GM13976 (cell line): ENCODE measurements at regions not wholly inside any gene's neighbourhood (a gene's known extent, or its start where the extent isn't known, plus 50 kb on each side); places are given as distances from the start of the nearest gene placed in this dataset.

Experiments
- DNase-seq: peaks from one replicate; pipeline ENCODE4 v3.0.0; 2012; ENCODE audit warnings: low spot score
- CTCF ChIP-seq: IDR thresholded peaks from 2 replicates; pipeline ENCODE4 v1.5.1; 2012; ENCODE audit warnings: borderline replicate concordance, mild to moderate bottlenecking; ENCODE audit not compliant: insufficient read depth; ENCODE audit errors: extremely low read depth, missing control alignments, control extremely low read depth
- in situ Hi-C: fragments of 300-500 bp; cut with MboI; formaldehyde crosslinking; loops from one replicate; pipeline ENCODE4 v1.12.0; 2022; ENCODE audit warnings: low sequenced_read_pairs, mixed read lengths, inconsistent platforms; ENCODE audit not compliant: unreplicated experiment

- no peak for DNase-seq
- TF ChIP-seq CTCF = no peak
- in situ Hi-C loops = no loop called here
These were observed 909.2 kb upstream of the TENM4 start for GRCh38 chr11:80349997-80350396.

- DNase-seq = no peak
- in situ Hi-C loops = no loop called here
- TF ChIP-seq CTCF = no peak
These were observed 905.7 kb upstream of the TENM4 start for GRCh38 chr11:80346353-80347059.

GRCh38 chr11:80343436-80343835 is 902.6 kb upstream of the TENM4 start:
- TF ChIP-seq CTCF = no peak
- in situ Hi-C loops = no loop called here
- no peak for DNase-seq

GRCh38 chr11:80338231-80338630 is 897.4 kb upstream of the TENM4 start:
- in situ Hi-C loops = no loop called here
- TF ChIP-seq CTCF = no peak
- no peak for DNase-seq

- no peak for DNase-seq
- TF ChIP-seq CTCF = no peak
- in situ Hi-C loops = no loop called here
These were observed 890.9 kb upstream of the TENM4 start for GRCh38 chr11:80331694-80332093.

GRCh38 chr11:80330264-80330663 is 889.4 kb upstream of the TENM4 start:
- no peak for DNase-seq
- TF ChIP-seq CTCF = no peak
- in situ Hi-C loops = no loop called here
